ENCODE measurements at regions not wholly inside any gene's neighbourhood (a gene's known extent, or its start where the extent isn't known, plus 50 kb on each side); places are given as distances from the start of the nearest gene placed in this dataset.

GRCh38 chr16:72271699-72272240 lies 99.8 kb upstream of the PMFBP1 start:
- no peaks in the 10 kb centered on the region for H3K36me3 ChIP-seq
- H3K9me3 ChIP-seq, result no peaks in the 10 kb centered on the region
- peaks cover 0 to 14% (median 13%) of the 10 kb centered on the region in 4 donors for H3K4me1 ChIP-seq
- TF ChIP-seq POLR2AphosphoS5 (IDR thresholded peaks at IDR 0.05) (no peak), EP300 (IDR thresholded peaks at IDR 0.05) (no peak), POLR2A (IDR thresholded peaks at IDR 0.05) (no peak), CTCF (IDR thresholded peaks at IDR 0.05) (no peak)
- no peaks in the 10 kb centered on the region for H3K27me3 ChIP-seq
- H3K4me3 ChIP-seq, result no peak overlapping the region
- H3K27ac ChIP-seq, result no peak overlapping the region
- intact Hi-C loops (cut with DNase I), result no loop called here
- WGBS, 2 donors, result 93% methylated on average over 3 of the region's 3 CpGs
- no peak for DNase-seq

GRCh38 chr16:72270531-72270930 lies 98.6 kb upstream of the PMFBP1 start:
- peaks cover 0 to 14% (median 13%) of the 10 kb centered on the region in 4 donors for H3K4me1 ChIP-seq
- 4 to 46% methylated on average over 1 of the region's 1 CpG for WGBS, 2 donors
- DNase-seq, result no peak
- TF ChIP-seq POLR2AphosphoS5 (IDR thresholded peaks at IDR 0.05), result no peak
- no peak for TF ChIP-seq POLR2A (IDR thresholded peaks at IDR 0.05)
- TF ChIP-seq CTCF (IDR thresholded peaks at IDR 0.05), result no peak
- TF ChIP-seq EP300 (IDR thresholded peaks at IDR 0.05), result no peak
- H3K4me3 ChIP-seq, result no peak overlapping the region
- no peak overlapping the region for H3K27ac ChIP-seq
- intact Hi-C loops (cut with DNase I), result no loop called here
- no peaks in the 10 kb centered on the region for H3K27me3 ChIP-seq
- H3K9me3 ChIP-seq, result no peaks in the 10 kb centered on the region
- no peaks in the 10 kb centered on the region for H3K36me3 ChIP-seq

GRCh38 chr16:72266836-72267235 lies 94.9 kb upstream of the PMFBP1 start:
- 86 to 95% methylated on average over 6 of the region's 6 CpGs for WGBS, 2 donors
- H3K4me3 ChIP-seq, result no peak overlapping the region
- H3K27me3 ChIP-seq, result no peaks in the 10 kb centered on the region
- DNase-seq, result no peak
- peaks cover 0 to 14% (median 13%) of the 10 kb centered on the region in 4 donors for H3K4me1 ChIP-seq
- TF ChIP-seq POLR2A (IDR thresholded peaks at IDR 0.05) (no peak), EP300 (IDR thresholded peaks at IDR 0.05) (no peak), CTCF (IDR thresholded peaks at IDR 0.05) (no peak), POLR2AphosphoS5 (IDR thresholded peaks at IDR 0.05) (no peak)
- H3K27ac ChIP-seq, result no peak overlapping the region
- no peaks in the 10 kb centered on the region for H3K9me3 ChIP-seq
- H3K36me3 ChIP-seq, result no peaks in the 10 kb centered on the region
- intact Hi-C loops (cut with DNase I), result no loop called here

- Histone ChIP-seq H3K27ac (no peak overlapping the region), H3K27me3 (no peaks in the 10 kb centered on the region), H3K4me3 (no peak overlapping the region), H3K36me3 (no peaks in the 10 kb centered on the region), H3K4me1 (peaks cover 0 to under 1% (median 0%) of the 10 kb centered on the region in 4 donors), H3K9me3 (no peaks in the 10 kb centered on the region)
- TF ChIP-seq CTCF (IDR thresholded peaks at IDR 0.05) (no peak), POLR2A (IDR thresholded peaks at IDR 0.05) (no peak), EP300 (IDR thresholded peaks at IDR 0.05) (no peak), POLR2AphosphoS5 (IDR thresholded peaks at IDR 0.05) (no peak)
- DNase-seq, result no peak
- intact Hi-C loops (cut with DNase I), result no loop called here
- WGBS, 2 donors, result 41 to 67% methylated on average over 2 of the region's 2 CpGs
These were observed 92.8 kb upstream of the PMFBP1 start for GRCh38 chr16:72264771-72265170.

GRCh38 chr16:72262711-72263110 lies 90.8 kb upstream of the PMFBP1 start:
- TF ChIP-seq POLR2A (IDR thresholded peaks at IDR 0.05) (no peak), EP300 (IDR thresholded peaks at IDR 0.05) (no peak), POLR2AphosphoS5 (IDR thresholded peaks at IDR 0.05) (no peak), CTCF (IDR thresholded peaks at IDR 0.05) (no peak)
- Histone ChIP-seq H3K9me3 (no peaks in the 10 kb centered on the region), H3K27me3 (no peaks in the 10 kb centered on the region), H3K36me3 (no peaks in the 10 kb centered on the region), H3K4me1 (no peaks in the 10 kb centered on the region), H3K4me3 (no peak overlapping the region), H3K27ac (no peak overlapping the region)
- WGBS, 2 donors, result 78 to 84% methylated on average over 1 of the region's 1 CpG
- intact Hi-C loops (cut with DNase I), result no loop called here
- no peak for DNase-seq

Data from sigmoid colon (tissue), 6 donors.